ENCODE measurements at regions not wholly inside any gene's neighbourhood (a gene's known extent, or its start where the extent isn't known, plus 50 kb on each side); places are given as distances from the start of the nearest gene placed in this dataset.

GRCh38 chrX:148120151-148120550 is 139.0 kb downstream of the FMR1NB start:
- TF ChIP-seq, protein P1, sequence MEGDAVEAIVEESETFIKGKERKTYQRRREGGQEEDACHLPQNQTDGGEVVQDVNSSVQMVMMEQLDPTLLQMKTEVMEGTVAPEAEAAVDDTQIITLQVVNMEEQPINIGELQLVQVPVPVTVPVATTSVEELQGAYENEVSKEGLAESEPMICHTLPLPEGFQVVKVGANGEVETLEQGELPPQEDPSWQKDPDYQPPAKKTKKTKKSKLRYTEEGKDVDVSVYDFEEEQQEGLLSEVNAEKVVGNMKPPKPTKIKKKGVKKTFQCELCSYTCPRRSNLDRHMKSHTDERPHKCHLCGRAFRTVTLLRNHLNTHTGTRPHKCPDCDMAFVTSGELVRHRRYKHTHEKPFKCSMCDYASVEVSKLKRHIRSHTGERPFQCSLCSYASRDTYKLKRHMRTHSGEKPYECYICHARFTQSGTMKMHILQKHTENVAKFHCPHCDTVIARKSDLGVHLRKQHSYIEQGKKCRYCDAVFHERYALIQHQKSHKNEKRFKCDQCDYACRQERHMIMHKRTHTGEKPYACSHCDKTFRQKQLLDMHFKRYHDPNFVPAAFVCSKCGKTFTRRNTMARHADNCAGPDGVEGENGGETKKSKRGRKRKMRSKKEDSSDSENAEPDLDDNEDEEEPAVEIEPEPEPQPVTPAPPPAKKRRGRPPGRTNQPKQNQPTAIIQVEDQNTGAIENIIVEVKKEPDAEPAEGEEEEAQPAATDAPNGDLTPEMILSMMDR (IDR thresholded peaks at IDR 0.05; ENCODE audit: insufficient read depth, low read depth, low read length) = no peak
- TF ChIP-seq EZH2 (IDR thresholded peaks at IDR 0.05; ENCODE audit: insufficient read depth, low read length) = no peak
